ENCODE measurements at regions not wholly inside any gene's neighbourhood (a gene's known extent, or its start where the extent isn't known, plus 50 kb on each side); places are given as distances from the start of the nearest gene placed in this dataset.
"Not testable (repeated sequence)": the region's sequence is repeated elsewhere in the genome, so short reads cannot be mapped to it uniquely, and the experiment has no call there.

DNA sequence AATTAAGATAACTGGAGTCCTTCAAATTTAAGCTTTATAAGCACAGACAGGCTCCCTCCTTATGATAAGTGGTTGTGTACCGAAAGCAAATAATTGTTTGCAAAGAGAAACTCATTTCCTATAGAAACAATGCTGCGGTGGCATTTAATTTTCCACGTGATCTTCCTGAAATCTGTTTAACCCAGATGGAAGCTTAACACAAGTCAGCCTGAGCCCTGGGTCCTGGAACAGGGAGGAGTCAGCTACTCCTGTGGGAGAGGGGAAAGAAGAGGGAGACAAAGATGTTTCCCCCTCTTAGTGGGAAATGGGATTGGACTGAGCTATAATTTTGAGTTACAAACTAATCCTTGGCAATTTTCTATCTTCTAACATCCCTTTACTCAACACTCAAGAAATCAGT, 136.5 kb downstream of the ELOVL4 start:
- TF ChIP-seq SPI1 (IDR thresholded peaks at IDR 0.05; ENCODE audit: low read depth, low read length) (no peak), POLR2A (IDR thresholded peaks at IDR 0.05; ENCODE audit: low read depth, low read length) (no peak), TAF1 (IDR thresholded peaks at IDR 0.05; ENCODE audit: low read depth, low read length) (no peak), PAX5 (IDR thresholded peaks at IDR 0.05; ENCODE audit: insufficient read depth, low read length, severe bottlenecking) (no peak), POLR2AphosphoS5 (IDR thresholded peaks at IDR 0.05; ENCODE audit: low read depth, low read length) (no peak), POU2F2 (IDR thresholded peaks at IDR 0.05; ENCODE audit: low read depth, low read length) (no peak)
- DNase-seq (ENCODE audit: insufficient read length, low spot score) = no peak
- FAIRE-seq = no peak

DNA sequence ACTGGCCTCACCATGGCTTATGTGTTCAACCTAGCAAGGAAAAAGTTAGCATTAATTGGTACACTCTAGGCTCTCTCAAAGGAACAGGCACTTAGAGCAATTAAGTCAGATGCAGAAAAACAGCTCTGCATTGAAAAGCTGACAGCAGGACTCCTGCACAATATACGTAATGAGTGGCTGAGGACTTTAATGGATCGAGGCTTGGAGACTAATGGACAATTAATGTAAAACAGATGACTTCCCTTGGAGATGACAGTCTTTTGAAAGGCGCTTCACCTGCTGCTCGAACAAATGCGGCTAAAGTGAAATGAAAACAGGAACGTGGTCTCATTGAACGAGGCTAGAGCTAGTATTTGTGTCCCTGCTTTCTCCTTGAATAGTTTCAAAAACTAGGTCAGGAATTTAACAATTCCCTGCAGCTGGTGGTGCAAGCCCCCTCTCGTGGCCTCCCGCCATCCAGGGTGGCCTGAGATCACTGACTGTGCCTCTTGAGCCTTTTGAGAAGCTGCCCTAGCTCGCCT, 137.1 kb downstream of the ELOVL4 start:
- TF ChIP-seq PAX5 (IDR thresholded peaks at IDR 0.05; ENCODE audit: insufficient read depth, low read length, severe bottlenecking) (no peak), POLR2AphosphoS5 (IDR thresholded peaks at IDR 0.05; ENCODE audit: low read depth, low read length) (no peak), POLR2A (IDR thresholded peaks at IDR 0.05; ENCODE audit: low read depth, low read length) (no peak), TAF1 (IDR thresholded peaks at IDR 0.05; ENCODE audit: low read depth, low read length) (no peak), SPI1 (IDR thresholded peaks at IDR 0.05; ENCODE audit: low read depth, low read length) (no peak), POU2F2 (IDR thresholded peaks at IDR 0.05; ENCODE audit: low read depth, low read length) (no peak)
- DNase-seq (ENCODE audit: insufficient read length, low spot score) (no peak), FAIRE-seq (no peak)

DNA sequence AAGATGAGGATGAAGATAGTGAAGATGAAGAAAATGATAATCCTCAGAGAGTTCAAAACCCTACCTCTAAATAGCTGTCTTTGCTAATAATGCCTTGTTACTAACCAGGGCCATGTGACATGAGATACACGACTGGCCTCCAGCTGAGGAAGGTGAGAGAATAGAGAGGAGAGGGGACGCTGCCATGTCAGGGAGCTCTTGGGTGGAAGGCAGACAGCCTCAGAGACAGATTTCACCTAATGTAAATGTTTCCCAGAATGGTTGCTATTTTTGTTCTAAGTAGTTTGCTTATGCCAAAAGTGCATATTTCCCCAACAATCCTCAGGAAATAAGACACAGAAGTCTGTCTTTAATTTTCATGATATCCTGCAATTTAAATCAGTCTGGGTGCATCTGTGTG, 138.4 kb downstream of the ELOVL4 start:
- FAIRE-seq (no peak), DNase-seq (ENCODE audit: insufficient read length, low spot score) (no peak)
- TF ChIP-seq PAX5 (IDR thresholded peaks at IDR 0.05; ENCODE audit: insufficient read depth, low read length, severe bottlenecking) (no peak), SPI1 (IDR thresholded peaks at IDR 0.05; ENCODE audit: low read depth, low read length) (no peak), TAF1 (IDR thresholded peaks at IDR 0.05; ENCODE audit: low read depth, low read length) (no peak), POU2F2 (IDR thresholded peaks at IDR 0.05; ENCODE audit: low read depth, low read length) (no peak), POLR2AphosphoS5 (IDR thresholded peaks at IDR 0.05; ENCODE audit: low read depth, low read length) (no peak), POLR2A (IDR thresholded peaks at IDR 0.05; ENCODE audit: low read depth, low read length) (no peak)

- FAIRE-seq; DNase-seq (ENCODE audit: insufficient read length, low spot score): not testable (repeated sequence)
Observed at GRCh38 chr6:79806661-79807060, 140.7 kb downstream of the ELOVL4 start.

DNA sequence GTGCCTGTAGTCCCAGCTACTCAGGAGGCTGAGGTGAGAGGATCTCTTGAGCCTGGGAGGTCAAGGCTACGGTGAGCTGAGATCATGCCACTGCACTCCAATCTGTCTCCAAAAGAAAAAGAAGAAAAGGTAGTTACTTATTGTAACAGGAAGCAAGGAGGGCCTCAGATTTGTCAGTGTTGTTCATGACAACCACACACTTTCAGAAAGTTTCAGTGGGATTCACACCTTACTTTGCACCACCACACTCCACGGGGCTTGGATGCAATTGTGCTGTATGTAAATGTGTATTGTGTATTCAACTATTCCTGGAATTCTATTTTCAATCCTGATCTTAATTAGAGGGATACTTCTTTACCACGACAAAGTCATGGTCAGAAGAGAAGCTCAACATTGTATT, 142.6 kb downstream of the ELOVL4 start:
- FAIRE-seq = no peak
- TF ChIP-seq POU2F2 (IDR thresholded peaks at IDR 0.05; ENCODE audit: low read depth, low read length) (no peak), SPI1 (IDR thresholded peaks at IDR 0.05; ENCODE audit: low read depth, low read length) (no peak), POLR2AphosphoS5 (IDR thresholded peaks at IDR 0.05; ENCODE audit: low read depth, low read length) (no peak), POLR2A (IDR thresholded peaks at IDR 0.05; ENCODE audit: low read depth, low read length) (no peak), PAX5 (IDR thresholded peaks at IDR 0.05; ENCODE audit: insufficient read depth, low read length, severe bottlenecking) (no peak), TAF1 (IDR thresholded peaks at IDR 0.05; ENCODE audit: low read depth, low read length) (no peak)
- DNase-seq (ENCODE audit: insufficient read length, low spot score) = no peak

- no peak for DNase-seq (ENCODE audit: insufficient read length, low spot score)
- FAIRE-seq = no peak
- TF ChIP-seq TAF1 (IDR thresholded peaks at IDR 0.05; ENCODE audit: low read depth, low read length) = no peak
- no peak for TF ChIP-seq PAX5 (IDR thresholded peaks at IDR 0.05; ENCODE audit: insufficient read depth, low read length, severe bottlenecking)
- no peak for TF ChIP-seq POLR2A (IDR thresholded peaks at IDR 0.05; ENCODE audit: low read depth, low read length)
- TF ChIP-seq POU2F2 (IDR thresholded peaks at IDR 0.05; ENCODE audit: low read depth, low read length) = no peak
- no peak for TF ChIP-seq SPI1 (IDR thresholded peaks at IDR 0.05; ENCODE audit: low read depth, low read length)
- no peak for TF ChIP-seq POLR2AphosphoS5 (IDR thresholded peaks at IDR 0.05; ENCODE audit: low read depth, low read length)
Observed at GRCh38 chr6:79803917-79804316, 143.4 kb downstream of the ELOVL4 start.

GRCh38 chr6:79802657-79803300, 144.6 kb downstream of the ELOVL4 start:
- TF ChIP-seq POU2F2 (IDR thresholded peaks at IDR 0.05; ENCODE audit: low read depth, low read length) (no peak), POLR2A (IDR thresholded peaks at IDR 0.05; ENCODE audit: low read depth, low read length) (no peak), POLR2AphosphoS5 (IDR thresholded peaks at IDR 0.05; ENCODE audit: low read depth, low read length) (no peak), TAF1 (IDR thresholded peaks at IDR 0.05; ENCODE audit: low read depth, low read length) (no peak), PAX5 (IDR thresholded peaks at IDR 0.05; ENCODE audit: insufficient read depth, low read length, severe bottlenecking) (no peak), SPI1 (IDR thresholded peaks at IDR 0.05; ENCODE audit: low read depth, low read length) (no peak)
- FAIRE-seq = no peak

DNA sequence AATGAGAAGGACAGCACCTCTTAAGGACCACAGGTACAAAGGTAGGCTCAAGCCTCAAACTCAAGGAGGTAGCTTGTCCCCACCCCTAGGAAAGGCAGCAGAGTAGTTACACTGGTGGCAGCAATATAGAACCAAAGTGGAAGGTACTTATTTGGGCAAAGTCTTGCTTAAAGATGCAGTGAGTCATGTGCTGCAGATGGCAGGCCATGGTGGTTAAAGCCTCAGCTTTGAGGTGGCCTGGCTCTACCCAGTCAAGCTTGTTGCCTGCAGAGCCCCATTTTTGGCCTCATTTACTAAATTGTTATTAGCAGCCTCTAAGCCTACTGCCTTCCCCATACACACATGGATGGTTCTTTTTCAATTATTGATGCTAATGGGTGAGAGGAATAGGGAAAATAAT, 146.0 kb downstream of the ELOVL4 start:
- no peak for DNase-seq (ENCODE audit: insufficient read length, low spot score)
- TF ChIP-seq POU2F2 (IDR thresholded peaks at IDR 0.05; ENCODE audit: low read depth, low read length) (no peak), POLR2AphosphoS5 (IDR thresholded peaks at IDR 0.05; ENCODE audit: low read depth, low read length) (no peak), SPI1 (IDR thresholded peaks at IDR 0.05; ENCODE audit: low read depth, low read length) (no peak), TAF1 (IDR thresholded peaks at IDR 0.05; ENCODE audit: low read depth, low read length) (no peak), PAX5 (IDR thresholded peaks at IDR 0.05; ENCODE audit: insufficient read depth, low read length, severe bottlenecking) (no peak), POLR2A (IDR thresholded peaks at IDR 0.05; ENCODE audit: low read depth, low read length) (no peak)
- no peak for FAIRE-seq

More at GRCh38 chr6:79802657-79803300, 144.6 kb downstream of the ELOVL4 start:
- DNase-seq (ENCODE audit: insufficient read length, low spot score) = no peak

GRCh38 chr6:79798841-79799240, 148.5 kb downstream of the ELOVL4 start:
- TF ChIP-seq SPI1 (IDR thresholded peaks at IDR 0.05; ENCODE audit: low read depth, low read length) (no peak), POU2F2 (IDR thresholded peaks at IDR 0.05; ENCODE audit: low read depth, low read length) (no peak), PAX5 (IDR thresholded peaks at IDR 0.05; ENCODE audit: insufficient read depth, low read length, severe bottlenecking) (no peak), POLR2A (IDR thresholded peaks at IDR 0.05; ENCODE audit: low read depth, low read length) (no peak), POLR2AphosphoS5 (IDR thresholded peaks at IDR 0.05; ENCODE audit: low read depth, low read length) (no peak), TAF1 (IDR thresholded peaks at IDR 0.05; ENCODE audit: low read depth, low read length) (no peak)
- no peak for DNase-seq (ENCODE audit: insufficient read length, low spot score)
- no peak for FAIRE-seq

DNA sequence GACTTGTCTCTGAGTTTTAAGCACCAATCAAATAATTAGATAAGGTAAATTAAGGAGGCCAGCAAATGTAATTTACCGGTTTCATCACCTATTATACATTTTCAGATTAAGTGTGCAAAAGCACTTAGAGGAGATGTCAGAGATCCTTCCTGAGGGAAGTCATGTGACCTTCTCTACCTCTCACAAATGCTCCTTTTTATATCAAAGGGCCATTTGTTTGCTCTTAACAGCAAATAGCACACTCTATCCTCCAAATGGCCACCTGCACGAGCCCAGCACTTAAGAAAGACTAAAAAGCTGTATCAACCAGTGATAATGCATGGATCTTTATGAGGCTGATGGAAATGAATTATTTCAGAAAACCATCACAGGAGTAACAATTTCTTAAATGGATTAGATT, 149.4 kb downstream of the ELOVL4 start:
- DNase-seq (ENCODE audit: insufficient read length, low spot score) (no peak), FAIRE-seq (no peak)
- TF ChIP-seq POLR2AphosphoS5 (IDR thresholded peaks at IDR 0.05; ENCODE audit: low read depth, low read length) = no peak
- no peak for TF ChIP-seq SPI1 (IDR thresholded peaks at IDR 0.05; ENCODE audit: low read depth, low read length)
- TF ChIP-seq POU2F2 (IDR thresholded peaks at IDR 0.05; ENCODE audit: low read depth, low read length) = no peak
- TF ChIP-seq PAX5 (IDR thresholded peaks at IDR 0.05; ENCODE audit: insufficient read depth, low read length, severe bottlenecking) = no peak
- no peak for TF ChIP-seq POLR2A (IDR thresholded peaks at IDR 0.05; ENCODE audit: low read depth, low read length)
- no peak for TF ChIP-seq TAF1 (IDR thresholded peaks at IDR 0.05; ENCODE audit: low read depth, low read length)
